NCI-H2196 (cell line): ENCODE measurements at regions not wholly inside any gene's neighbourhood (a gene's known extent, or its start where the extent isn't known, plus 50 kb on each side); places are given as distances from the start of the nearest gene placed in this dataset.
A peak's percentile ranks its signal among the peaks of the same experiment; 100 is the strongest.

Experiments
- DNase-seq: peaks from one replicate; lab custom pipeline; 2025; ENCODE audit not compliant: unreplicated experiment; lab: John Stamatoyannopoulos, UW

GRCh38 chr2:172658945-172659344 lies 76.7 kb upstream of the RAPGEF4 start:
- no peak for DNase-seq

GRCh38 chr2:172662099-172662498 lies 73.5 kb upstream of the RAPGEF4 start:
- no peak for DNase-seq

- no peak for DNase-seq
Observed at GRCh38 chr2:172664766-172665165, 70.9 kb upstream of the RAPGEF4 start.

GRCh38 chr2:172667581-172668325 lies 67.9 kb upstream of the RAPGEF4 start:
- DNase-seq = no peak

- DNase-seq = no peak
Observed at GRCh38 chr2:172671501-172671900, 64.1 kb upstream of the RAPGEF4 start.

- no peak for DNase-seq
Observed at GRCh38 chr2:172672114-172672513, 63.5 kb upstream of the RAPGEF4 start.

GRCh38 chr2:172673056-172673683 lies 62.5 kb upstream of the RAPGEF4 start:
- DNase-seq = peak; percentile 34

- no peak for DNase-seq
Observed at GRCh38 chr2:172674034-172674967, 61.3 kb upstream of the RAPGEF4 start.

GRCh38 chr2:172674968-172675303 lies 60.7 kb upstream of the RAPGEF4 start:
- DNase-seq = no peak

GRCh38 chr2:172677363-172677762 lies 58.3 kb upstream of the RAPGEF4 start:
- no peak for DNase-seq

- no peak for DNase-seq
Observed at GRCh38 chr2:172680436-172681068, 55.1 kb upstream of the RAPGEF4 start.

GRCh38 chr2:172685467-172685866 lies 50.2 kb upstream of the RAPGEF4 start:
- no peak for DNase-seq
